ENCODE measurements at regions not wholly inside any gene's neighbourhood (a gene's known extent, or its start where the extent isn't known, plus 50 kb on each side); places are given as distances from the start of the nearest gene placed in this dataset.

DNA sequence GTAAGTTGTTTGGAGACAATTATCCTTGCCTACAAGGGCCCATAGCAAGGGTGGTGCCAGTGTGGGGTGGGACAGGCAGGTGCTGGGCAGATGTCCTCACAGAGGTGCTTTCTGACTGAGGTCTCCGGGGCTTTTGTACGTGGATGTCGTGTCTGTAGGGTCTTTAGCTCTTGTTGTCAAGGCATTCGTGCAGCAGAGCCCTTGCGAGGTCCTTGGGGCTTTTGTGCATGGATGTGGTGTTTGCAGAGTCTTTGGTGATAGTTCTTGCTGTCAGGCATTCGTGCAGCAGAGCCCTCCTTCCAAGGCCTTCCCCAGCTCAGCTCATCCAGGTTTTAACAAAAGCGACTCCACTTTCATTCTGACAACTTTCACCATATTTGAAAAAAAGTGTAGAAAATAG lies 116.0 kb upstream of the TMEM18 start:
- H3K36me3 ChIP-seq (ENCODE audit: control insufficient read depth in 2 of 2, insufficient read depth in 2 of 2, low read length in 2 of 2) = no peaks in the 10 kb centered on the region
- no peak overlapping the region for H3K9ac ChIP-seq (ENCODE audit: low read depth in 1 of 2, low read length in 2 of 2)
- no peaks in the 10 kb centered on the region for H3K27me3 ChIP-seq (ENCODE audit: control insufficient read depth in 2 of 2, insufficient read depth in 2 of 2, low read length in 2 of 2)
- H3K4me3 ChIP-seq (ENCODE audit: low read length in 2 of 2) = no peak overlapping the region
- no peak overlapping the region for H3K27ac ChIP-seq (ENCODE audit: low read depth in 2 of 2, low read length in 2 of 2)
- no peaks in the 10 kb centered on the region for H3K4me1 ChIP-seq (ENCODE audit: control insufficient read depth in 2 of 2, insufficient read depth in 2 of 2, low read length in 2 of 2)
- no peaks in the 10 kb centered on the region for H3K9me3 ChIP-seq (ENCODE audit: control insufficient read depth in 2 of 2, low read length in 2 of 2)

- Histone ChIP-seq H3K9ac (ENCODE audit: low read depth in 1 of 2, low read length in 2 of 2) (no peak overlapping the region), H3K27me3 (ENCODE audit: control insufficient read depth in 2 of 2, insufficient read depth in 2 of 2, low read length in 2 of 2) (no peaks in the 10 kb centered on the region)
Observed at GRCh38 chr2:792687-793086, 115.5 kb upstream of the TMEM18 start.

GRCh38 chr2:790634-791245 lies 113.5 kb upstream of the TMEM18 start:
- H3K36me3 ChIP-seq (ENCODE audit: control insufficient read depth in 2 of 2, insufficient read depth in 2 of 2, low read length in 2 of 2) = no peaks in the 10 kb centered on the region
- no peaks in the 10 kb centered on the region for H3K27me3 ChIP-seq (ENCODE audit: control insufficient read depth in 2 of 2, insufficient read depth in 2 of 2, low read length in 2 of 2)
- H3K9ac ChIP-seq (ENCODE audit: low read depth in 1 of 2, low read length in 2 of 2) = no peak overlapping the region
- H3K27ac ChIP-seq (ENCODE audit: low read depth in 2 of 2, low read length in 2 of 2) = no peak overlapping the region
- H3K4me3 ChIP-seq (ENCODE audit: low read length in 2 of 2) = no peak overlapping the region
- H3K9me3 ChIP-seq (ENCODE audit: control insufficient read depth in 2 of 2, low read length in 2 of 2) = no peaks in the 10 kb centered on the region
- H3K4me1 ChIP-seq (ENCODE audit: control insufficient read depth in 2 of 2, insufficient read depth in 2 of 2, low read length in 2 of 2) = no peaks in the 10 kb centered on the region

More at GRCh38 chr2:792687-793086, 115.5 kb upstream of the TMEM18 start:
- Histone ChIP-seq H3K9me3 (ENCODE audit: control insufficient read depth in 2 of 2, low read length in 2 of 2) (no peaks in the 10 kb centered on the region), H3K36me3 (ENCODE audit: control insufficient read depth in 2 of 2, insufficient read depth in 2 of 2, low read length in 2 of 2) (no peaks in the 10 kb centered on the region), H3K27ac (ENCODE audit: low read depth in 2 of 2, low read length in 2 of 2) (no peak overlapping the region), H3K4me3 (ENCODE audit: low read length in 2 of 2) (no peak overlapping the region), H3K4me1 (ENCODE audit: control insufficient read depth in 2 of 2, insufficient read depth in 2 of 2, low read length in 2 of 2) (no peaks in the 10 kb centered on the region)

DNA sequence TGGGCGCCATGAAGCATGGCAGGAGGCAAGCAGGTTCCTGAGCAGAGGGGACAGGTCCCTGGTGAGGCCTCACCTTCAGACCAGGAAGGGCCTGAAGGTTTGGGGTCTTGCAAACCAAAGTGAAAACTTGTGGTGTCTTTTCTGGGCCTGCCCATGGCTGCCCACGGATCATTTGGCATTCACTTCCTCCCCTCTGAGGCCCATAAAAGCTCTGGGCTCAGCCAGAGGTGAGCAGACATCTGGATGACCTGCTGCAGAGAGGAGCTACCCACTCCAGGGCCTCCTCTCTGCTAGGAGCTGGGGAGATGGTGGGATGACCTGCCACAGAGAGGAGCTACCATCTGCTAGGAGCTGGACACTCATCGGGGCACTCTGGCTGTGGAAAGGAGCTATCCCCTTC lies 112.9 kb upstream of the TMEM18 start:
- Histone ChIP-seq H3K27me3 (ENCODE audit: control insufficient read depth in 2 of 2, insufficient read depth in 2 of 2, low read length in 2 of 2) (no peaks in the 10 kb centered on the region), H3K36me3 (ENCODE audit: control insufficient read depth in 2 of 2, insufficient read depth in 2 of 2, low read length in 2 of 2) (no peaks in the 10 kb centered on the region), H3K9ac (ENCODE audit: low read depth in 1 of 2, low read length in 2 of 2) (no peak overlapping the region), H3K4me1 (ENCODE audit: control insufficient read depth in 2 of 2, insufficient read depth in 2 of 2, low read length in 2 of 2) (no peaks in the 10 kb centered on the region), H3K4me3 (ENCODE audit: low read length in 2 of 2) (no peak overlapping the region), H3K27ac (ENCODE audit: low read depth in 2 of 2, low read length in 2 of 2) (no peak overlapping the region), H3K9me3 (ENCODE audit: control insufficient read depth in 2 of 2, low read length in 2 of 2) (no peaks in the 10 kb centered on the region)

- no peaks in the 10 kb centered on the region for H3K9me3 ChIP-seq (ENCODE audit: control insufficient read depth in 2 of 2, low read length in 2 of 2)
- no peaks in the 10 kb centered on the region for H3K27me3 ChIP-seq (ENCODE audit: control insufficient read depth in 2 of 2, insufficient read depth in 2 of 2, low read length in 2 of 2)
- no peak overlapping the region for H3K4me3 ChIP-seq (ENCODE audit: low read length in 2 of 2)
- H3K9ac ChIP-seq (ENCODE audit: low read depth in 1 of 2, low read length in 2 of 2) = no peak overlapping the region
- no peak overlapping the region for H3K27ac ChIP-seq (ENCODE audit: low read depth in 2 of 2, low read length in 2 of 2)
- H3K36me3 ChIP-seq (ENCODE audit: control insufficient read depth in 2 of 2, insufficient read depth in 2 of 2, low read length in 2 of 2) = no peaks in the 10 kb centered on the region
- H3K4me1 ChIP-seq (ENCODE audit: control insufficient read depth in 2 of 2, insufficient read depth in 2 of 2, low read length in 2 of 2) = no peaks in the 10 kb centered on the region
Observed at GRCh38 chr2:789529-789928, 112.3 kb upstream of the TMEM18 start.

- no peaks in the 10 kb centered on the region for H3K4me1 ChIP-seq (ENCODE audit: control insufficient read depth in 2 of 2, insufficient read depth in 2 of 2, low read length in 2 of 2)
- no peaks in the 10 kb centered on the region for H3K36me3 ChIP-seq (ENCODE audit: control insufficient read depth in 2 of 2, insufficient read depth in 2 of 2, low read length in 2 of 2)
- H3K9ac ChIP-seq (ENCODE audit: low read depth in 1 of 2, low read length in 2 of 2) = no peak overlapping the region
- H3K4me3 ChIP-seq (ENCODE audit: low read length in 2 of 2) = no peak overlapping the region
- no peak overlapping the region for H3K27ac ChIP-seq (ENCODE audit: low read depth in 2 of 2, low read length in 2 of 2)
- no peaks in the 10 kb centered on the region for H3K9me3 ChIP-seq (ENCODE audit: control insufficient read depth in 2 of 2, low read length in 2 of 2)
- no peaks in the 10 kb centered on the region for H3K27me3 ChIP-seq (ENCODE audit: control insufficient read depth in 2 of 2, insufficient read depth in 2 of 2, low read length in 2 of 2)
Observed at GRCh38 chr2:788227-789032, 111.2 kb upstream of the TMEM18 start.

GRCh38 chr2:784753-785152 lies 107.5 kb upstream of the TMEM18 start:
- H3K9me3 ChIP-seq (ENCODE audit: control insufficient read depth in 2 of 2, low read length in 2 of 2) = no peaks in the 10 kb centered on the region
- H3K27me3 ChIP-seq (ENCODE audit: control insufficient read depth in 2 of 2, insufficient read depth in 2 of 2, low read length in 2 of 2) = no peaks in the 10 kb centered on the region
- no peak overlapping the region for H3K9ac ChIP-seq (ENCODE audit: low read depth in 1 of 2, low read length in 2 of 2)
- H3K4me1 ChIP-seq (ENCODE audit: control insufficient read depth in 2 of 2, insufficient read depth in 2 of 2, low read length in 2 of 2) = no peaks in the 10 kb centered on the region
- no peak overlapping the region for H3K4me3 ChIP-seq (ENCODE audit: low read length in 2 of 2)
- no peaks in the 10 kb centered on the region for H3K36me3 ChIP-seq (ENCODE audit: control insufficient read depth in 2 of 2, insufficient read depth in 2 of 2, low read length in 2 of 2)
- no peak overlapping the region for H3K27ac ChIP-seq (ENCODE audit: low read depth in 2 of 2, low read length in 2 of 2)

- no peak overlapping the region for H3K27ac ChIP-seq (ENCODE audit: low read depth in 2 of 2, low read length in 2 of 2)
- H3K9me3 ChIP-seq (ENCODE audit: control insufficient read depth in 2 of 2, low read length in 2 of 2) = no peaks in the 10 kb centered on the region
- H3K36me3 ChIP-seq (ENCODE audit: control insufficient read depth in 2 of 2, insufficient read depth in 2 of 2, low read length in 2 of 2) = no peaks in the 10 kb centered on the region
- H3K4me1 ChIP-seq (ENCODE audit: control insufficient read depth in 2 of 2, insufficient read depth in 2 of 2, low read length in 2 of 2) = no peaks in the 10 kb centered on the region
- no peak overlapping the region for H3K4me3 ChIP-seq (ENCODE audit: low read length in 2 of 2)
- H3K9ac ChIP-seq (ENCODE audit: low read depth in 1 of 2, low read length in 2 of 2) = no peak overlapping the region
- H3K27me3 ChIP-seq (ENCODE audit: control insufficient read depth in 2 of 2, insufficient read depth in 2 of 2, low read length in 2 of 2) = no peaks in the 10 kb centered on the region
Observed at GRCh38 chr2:780581-780980, 103.4 kb upstream of the TMEM18 start.

GRCh38 chr2:780002-780401 lies 102.8 kb upstream of the TMEM18 start:
- H3K36me3 ChIP-seq (ENCODE audit: control insufficient read depth in 2 of 2, insufficient read depth in 2 of 2, low read length in 2 of 2) = no peaks in the 10 kb centered on the region
- H3K4me3 ChIP-seq (ENCODE audit: low read length in 2 of 2) = no peak overlapping the region
- H3K9me3 ChIP-seq (ENCODE audit: control insufficient read depth in 2 of 2, low read length in 2 of 2) = no peaks in the 10 kb centered on the region
- H3K27me3 ChIP-seq (ENCODE audit: control insufficient read depth in 2 of 2, insufficient read depth in 2 of 2, low read length in 2 of 2) = no peaks in the 10 kb centered on the region
- no peaks in the 10 kb centered on the region for H3K4me1 ChIP-seq (ENCODE audit: control insufficient read depth in 2 of 2, insufficient read depth in 2 of 2, low read length in 2 of 2)
- H3K27ac ChIP-seq (ENCODE audit: low read depth in 2 of 2, low read length in 2 of 2) = no peak overlapping the region
- H3K9ac ChIP-seq (ENCODE audit: low read depth in 1 of 2, low read length in 2 of 2) = no peak overlapping the region

- H3K4me3 ChIP-seq (ENCODE audit: low read length in 2 of 2) = no peak overlapping the region
- no peaks in the 10 kb centered on the region for H3K4me1 ChIP-seq (ENCODE audit: control insufficient read depth in 2 of 2, insufficient read depth in 2 of 2, low read length in 2 of 2)
- no peaks in the 10 kb centered on the region for H3K27me3 ChIP-seq (ENCODE audit: control insufficient read depth in 2 of 2, insufficient read depth in 2 of 2, low read length in 2 of 2)
- H3K27ac ChIP-seq (ENCODE audit: low read depth in 2 of 2, low read length in 2 of 2) = no peak overlapping the region
- H3K9ac ChIP-seq (ENCODE audit: low read depth in 1 of 2, low read length in 2 of 2) = no peak overlapping the region
- H3K9me3 ChIP-seq (ENCODE audit: control insufficient read depth in 2 of 2, low read length in 2 of 2) = no peaks in the 10 kb centered on the region
- no peaks in the 10 kb centered on the region for H3K36me3 ChIP-seq (ENCODE audit: control insufficient read depth in 2 of 2, insufficient read depth in 2 of 2, low read length in 2 of 2)
Observed at GRCh38 chr2:778731-779350, 101.6 kb upstream of the TMEM18 start.

Data from mucosa of rectum (tissue), 2 donors.